Stomach smooth muscle (tissue), 2 donors: ENCODE measurements at regions not wholly inside any gene's neighbourhood (a gene's known extent, or its start where the extent isn't known, plus 50 kb on each side); places are given as distances from the start of the nearest gene placed in this dataset.
A peak's percentile ranks its signal among the peaks of the same experiment; 100 is the strongest.
"Not testable (repeated sequence)": the region's sequence is repeated elsewhere in the genome, so short reads cannot be mapped to it uniquely, and the experiment has no call there.

Experiments used
- H3K27ac ChIP-seq: one replicate; pipeline ENCODE4 v1.7.0; 2013; ENCODE audit warnings: mild to moderate bottlenecking, low read length, inconsistent platforms
- H3K27me3 ChIP-seq, 2 donors: one replicate each; pipeline ENCODE4 v1.7.0; 2013; ENCODE audit warnings: low read length in 2 of 2; ENCODE audit not compliant: insufficient read depth in 2 of 2, control insufficient read depth in 1 of 2
- H3K36me3 ChIP-seq, 2 donors: one replicate each; pipeline ENCODE4 v1.7.0; 2013; ENCODE audit warnings: low read length in 2 of 2; ENCODE audit not compliant: control insufficient read depth in 2 of 2, insufficient read depth in 2 of 2
- H3K4me1 ChIP-seq: one replicate; pipeline ENCODE4 v1.7.0; 2013; ENCODE audit warnings: low read length; ENCODE audit not compliant: control insufficient read depth, insufficient read depth
- H3K4me3 ChIP-seq, 2 donors: one replicate each; pipeline ENCODE4 v1.7.0; 2013; ENCODE audit warnings: low read length in 2 of 2
- H3K9ac ChIP-seq, 2 donors: one replicate each; pipeline ENCODE4 v1.7.0; 2013; ENCODE audit warnings: low read length in 2 of 2, mild to moderate bottlenecking in 1 of 2
- H3K9me3 ChIP-seq, 2 donors: one replicate each; pipeline ENCODE4 v1.7.0; 2013; ENCODE audit warnings: low read length in 2 of 2; ENCODE audit not compliant: control insufficient read depth in 2 of 2
- donor health status: healthy.
- donor health status: Pancreatic carcinoma.

DNA sequence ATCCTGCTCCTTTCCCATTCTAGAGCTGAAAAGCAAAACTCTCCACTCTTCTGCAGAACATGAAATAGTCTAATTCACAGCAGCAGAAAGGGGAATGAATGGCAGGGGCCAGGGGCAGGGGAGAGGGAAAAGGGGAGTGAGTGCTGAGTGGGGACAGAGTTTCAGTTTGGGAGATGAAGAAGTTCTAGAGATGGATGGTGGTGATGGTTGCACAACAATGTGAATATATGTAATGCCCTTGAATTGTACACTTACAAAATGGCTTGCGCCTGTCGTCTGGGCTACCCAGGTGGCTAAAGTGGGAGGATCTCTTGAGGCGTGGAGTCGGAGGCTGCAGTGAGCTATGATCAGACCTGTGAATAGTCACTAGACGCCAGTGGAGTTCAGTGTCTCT is 78.5 kb upstream of the MEF2A start:
- Histone ChIP-seq H3K36me3 (no peaks in the 10 kb centered on the region), H3K4me1 (peaks cover 14% of the 10 kb centered on the region), H3K27ac (peak overlapping the region; percentile 71), H3K4me3 (peak overlapping the region in 1 of 2 donors; percentile 67), H3K9ac (peak overlapping the region in 1 of 2 donors; percentile 47), H3K27me3 (no peaks in the 10 kb centered on the region), H3K9me3 (no peaks in the 10 kb centered on the region)

DNA sequence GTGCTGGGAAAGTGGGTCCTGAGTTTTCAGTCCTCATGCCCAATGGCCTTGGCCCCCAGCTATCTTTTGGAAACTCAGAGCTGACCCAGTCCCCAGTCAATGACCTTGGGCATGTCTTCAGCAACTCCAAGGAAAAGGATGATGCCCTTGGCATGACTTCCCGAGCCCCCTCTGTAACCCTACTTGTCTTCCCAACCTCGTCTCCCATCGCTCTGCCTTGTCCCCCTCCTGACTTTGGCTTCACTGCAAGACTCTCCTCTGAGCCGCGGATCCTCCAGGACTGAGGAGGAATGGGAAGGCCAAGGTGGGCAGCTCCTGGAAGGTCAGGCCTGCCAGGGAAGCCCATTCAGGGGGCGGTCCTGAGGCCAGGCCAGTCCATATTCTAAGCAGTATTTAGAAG is 73.5 kb upstream of the MEF2A start:
- Histone ChIP-seq H3K4me3 (no peak overlapping the region), H3K9ac (no peak overlapping the region), H3K36me3 (no peaks in the 10 kb centered on the region), H3K27ac (no peak overlapping the region), H3K9me3 (no peaks in the 10 kb centered on the region), H3K4me1 (peaks cover 11% of the 10 kb centered on the region), H3K27me3 (no peaks in the 10 kb centered on the region)

DNA sequence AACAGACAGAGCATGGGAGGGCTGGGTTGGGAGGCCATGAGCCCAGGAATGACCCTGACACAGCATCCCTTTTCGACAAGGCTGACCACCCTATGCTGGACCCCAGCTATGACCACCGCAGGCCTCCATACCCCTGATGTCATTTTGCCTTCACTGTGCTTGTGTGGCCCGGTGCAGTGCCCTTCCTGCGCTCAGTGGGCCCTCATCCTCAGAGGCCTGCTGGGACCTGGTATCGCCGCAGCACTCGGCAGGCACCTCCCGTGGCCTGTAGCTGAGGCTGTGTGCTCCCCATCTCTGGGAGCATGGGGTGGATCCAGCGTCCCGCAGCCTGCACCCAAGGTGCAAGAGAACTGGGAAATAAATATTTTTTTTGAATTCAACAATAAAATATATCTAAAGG is 73.1 kb upstream of the MEF2A start:
- peaks cover 10% of the 10 kb centered on the region for H3K4me1 ChIP-seq
- no peaks in the 10 kb centered on the region for H3K9me3 ChIP-seq
- H3K9ac ChIP-seq, result no peak overlapping the region
- no peak overlapping the region for H3K4me3 ChIP-seq
- H3K36me3 ChIP-seq, result no peaks in the 10 kb centered on the region
- H3K27me3 ChIP-seq, result no peaks in the 10 kb centered on the region
- no peak overlapping the region for H3K27ac ChIP-seq

DNA sequence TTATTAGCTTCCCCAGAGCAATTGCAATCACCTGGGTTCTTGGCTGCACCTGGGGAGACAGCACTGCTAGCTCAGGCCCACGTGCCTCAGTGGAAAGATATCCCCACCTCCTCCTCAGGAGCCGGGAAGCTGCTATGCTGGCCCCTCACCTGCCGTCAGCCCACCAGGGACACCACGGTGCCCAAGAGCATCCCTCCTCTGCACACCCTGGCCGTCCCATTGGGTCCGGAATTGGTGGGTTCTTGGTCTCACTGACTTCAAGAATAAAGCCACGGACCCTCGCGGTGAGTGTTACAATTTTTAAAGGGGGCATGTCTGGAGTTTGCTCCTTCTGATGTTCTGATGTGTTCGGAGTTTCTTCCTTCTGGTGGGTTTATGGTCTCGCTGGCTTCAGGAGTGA is 72.3 kb upstream of the MEF2A start:
- H3K36me3 ChIP-seq, result no peaks in the 10 kb centered on the region
- H3K27ac ChIP-seq, result no peak overlapping the region
- no peaks in the 10 kb centered on the region for H3K27me3 ChIP-seq
- H3K4me1 ChIP-seq, result peaks cover 10% of the 10 kb centered on the region
- H3K9me3 ChIP-seq, result no peaks in the 10 kb centered on the region
- H3K9ac ChIP-seq, result no peak overlapping the region
- H3K4me3 ChIP-seq, result no peak overlapping the region

DNA sequence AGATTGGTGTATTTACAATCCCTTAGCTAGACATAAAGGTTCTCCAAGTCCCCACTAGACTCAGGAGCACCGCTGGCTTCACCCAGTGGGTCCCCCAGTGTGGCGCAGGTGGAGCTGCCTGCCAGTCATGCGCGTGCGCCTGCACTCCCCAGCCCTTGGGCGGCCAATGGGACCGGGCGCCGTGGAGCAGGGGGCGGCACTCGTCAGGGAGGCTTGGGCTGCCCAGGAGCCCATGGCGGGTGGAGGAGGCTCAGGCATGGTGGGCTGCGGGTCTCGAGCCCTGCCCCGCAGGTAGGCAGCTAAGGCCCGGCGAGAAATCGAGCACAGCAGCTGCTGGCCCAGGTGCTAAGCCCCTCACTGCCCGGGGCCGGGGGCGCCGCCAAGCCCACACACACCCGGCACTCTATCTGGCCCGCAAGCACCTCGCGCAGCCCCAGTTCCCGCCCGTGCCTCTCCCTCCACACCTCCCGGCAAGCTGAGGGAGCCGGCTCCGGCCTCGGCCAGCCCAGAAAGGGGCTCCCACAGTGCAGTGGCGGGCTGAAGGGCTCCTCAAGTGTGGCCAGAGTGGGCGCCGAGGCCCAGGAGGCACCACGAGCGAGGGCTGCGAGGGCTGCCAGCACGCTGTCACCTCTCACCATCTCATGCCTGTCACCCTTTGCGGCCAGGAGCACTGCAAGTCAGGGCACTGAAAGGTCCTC is 71.1 kb upstream of the MEF2A start:
- not testable (repeated sequence) for H3K27ac ChIP-seq, H3K9me3 ChIP-seq

DNA sequence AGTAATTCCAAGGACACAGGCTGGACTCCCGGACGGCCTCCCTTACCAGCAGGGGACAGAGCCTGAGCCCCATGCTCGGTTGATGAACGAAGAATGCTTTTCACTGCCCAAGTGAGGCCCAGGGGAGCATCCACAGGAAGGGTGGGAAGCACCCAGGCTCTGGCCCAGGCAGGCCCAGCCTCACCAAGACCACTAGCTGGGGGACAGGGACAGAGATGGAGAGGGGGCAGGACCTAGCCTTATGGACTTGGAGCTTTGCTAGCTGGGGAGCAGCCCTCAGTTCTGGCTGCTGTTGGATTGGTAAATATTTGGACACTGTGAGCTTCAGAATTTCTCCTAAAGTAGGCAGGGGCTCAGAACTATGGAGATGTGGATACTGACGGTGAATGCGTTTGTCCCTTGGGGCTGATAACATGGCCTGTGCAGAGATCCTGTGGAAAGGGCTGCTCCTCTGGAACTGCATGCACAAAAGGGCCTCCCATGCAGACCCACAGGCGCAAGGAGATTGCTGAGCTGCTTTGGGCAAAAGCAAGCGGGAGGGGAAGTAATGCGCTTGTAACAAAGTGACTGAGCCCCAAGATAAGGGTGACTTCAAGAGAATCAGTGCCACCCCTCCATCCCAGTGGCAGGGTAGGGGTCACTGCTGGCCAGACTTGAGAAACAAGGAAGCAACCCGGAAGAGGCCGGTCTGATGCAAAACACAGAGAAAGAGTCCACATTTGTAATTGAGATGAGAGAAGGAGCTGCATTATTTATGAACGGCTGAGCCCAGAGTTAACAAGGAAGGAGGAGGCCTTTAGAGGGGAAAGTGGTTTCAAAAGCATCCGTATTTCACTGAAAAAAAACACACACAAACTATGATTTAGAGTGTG is 70.1 kb upstream of the MEF2A start:
- Histone ChIP-seq H3K27me3 (no peaks in the 10 kb centered on the region), H3K9ac (peak overlapping the region in 1 of 2 donors; percentile 13), H3K4me3 (no peak overlapping the region), H3K27ac (peak overlapping the region; percentile 18), H3K36me3 (no peaks in the 10 kb centered on the region), H3K9me3 (no peaks in the 10 kb centered on the region), H3K4me1 (peaks cover 10% of the 10 kb centered on the region)

More for the DNA sequence above, 71.1 kb upstream of the MEF2A start:
- not testable (repeated sequence) for H3K36me3 ChIP-seq, H3K4me3 ChIP-seq, H3K27me3 ChIP-seq, H3K4me1 ChIP-seq, H3K9ac ChIP-seq

DNA sequence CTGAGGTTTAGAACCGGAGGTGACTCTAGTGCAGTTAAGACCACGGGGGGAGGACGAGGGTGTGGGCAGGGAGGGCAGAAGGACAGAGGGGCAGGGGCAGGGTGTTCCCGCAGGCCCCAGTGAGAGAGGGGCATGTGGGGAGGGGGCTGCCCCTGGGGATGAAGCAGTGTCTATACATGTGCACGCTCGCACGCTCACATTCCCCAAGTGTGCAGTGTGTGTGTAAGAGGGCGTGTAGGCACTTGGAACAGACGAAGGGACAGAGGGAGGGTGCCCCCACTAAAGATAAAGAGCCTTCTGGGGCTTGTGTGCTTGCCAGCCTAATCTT is 69.5 kb upstream of the MEF2A start:
- H3K9me3 ChIP-seq, result no peaks in the 10 kb centered on the region
- H3K36me3 ChIP-seq, result no peaks in the 10 kb centered on the region
- H3K4me3 ChIP-seq, result no peak overlapping the region
- no peak overlapping the region for H3K27ac ChIP-seq
- H3K4me1 ChIP-seq, result peaks cover 10% of the 10 kb centered on the region
- no peaks in the 10 kb centered on the region for H3K27me3 ChIP-seq
- no peak overlapping the region for H3K9ac ChIP-seq

DNA sequence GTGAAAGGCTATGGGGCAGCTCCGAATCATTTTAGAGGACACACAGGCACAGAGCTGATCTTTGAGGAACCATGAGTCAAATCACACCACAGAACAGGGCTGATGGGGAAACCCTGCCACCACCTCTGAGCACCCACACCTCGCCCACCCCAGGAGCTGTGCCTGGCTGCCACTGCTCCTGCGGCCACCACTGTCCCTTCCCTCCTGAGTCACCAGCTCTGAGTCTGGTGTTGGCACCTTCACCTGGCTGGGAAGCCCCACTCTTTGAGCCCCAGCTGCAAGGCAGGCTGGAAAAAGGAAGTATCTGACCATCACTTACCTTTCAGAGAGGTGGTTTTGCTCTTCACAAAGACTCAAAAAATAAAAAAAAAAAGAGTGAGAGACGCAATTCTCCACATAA is 63.6 kb upstream of the MEF2A start:
- no peaks in the 10 kb centered on the region for H3K27me3 ChIP-seq
- peaks cover 20% of the 10 kb centered on the region for H3K4me1 ChIP-seq
- no peak overlapping the region for H3K27ac ChIP-seq
- no peak overlapping the region for H3K4me3 ChIP-seq
- no peak overlapping the region for H3K9ac ChIP-seq
- no peaks in the 10 kb centered on the region for H3K36me3 ChIP-seq
- H3K9me3 ChIP-seq, result no peaks in the 10 kb centered on the region

DNA sequence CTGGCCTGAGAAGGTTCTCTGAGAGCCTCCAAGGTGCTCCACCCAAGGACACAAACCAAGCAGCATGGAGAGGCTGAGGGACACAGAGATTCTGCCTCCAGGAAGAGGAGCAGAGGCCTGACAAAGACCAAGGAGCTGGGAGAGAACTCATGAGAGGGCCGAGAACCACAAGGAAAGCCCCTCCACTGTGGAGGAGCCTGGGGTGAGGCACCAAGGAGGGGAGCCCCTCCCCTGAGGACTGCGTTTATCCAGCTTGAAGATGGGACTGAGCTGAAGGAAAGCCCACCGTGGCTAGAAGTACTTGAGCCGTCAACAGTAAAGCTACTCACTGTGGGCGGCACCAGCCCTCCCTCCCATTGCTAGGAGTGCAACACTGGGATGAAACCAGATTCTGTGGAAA is 63.1 kb upstream of the MEF2A start:
- Histone ChIP-seq H3K9ac (no peak overlapping the region), H3K36me3 (no peaks in the 10 kb centered on the region), H3K4me3 (no peak overlapping the region), H3K4me1 (peaks cover 25% of the 10 kb centered on the region), H3K27ac (no peak overlapping the region), H3K27me3 (no peaks in the 10 kb centered on the region), H3K9me3 (no peaks in the 10 kb centered on the region)

DNA sequence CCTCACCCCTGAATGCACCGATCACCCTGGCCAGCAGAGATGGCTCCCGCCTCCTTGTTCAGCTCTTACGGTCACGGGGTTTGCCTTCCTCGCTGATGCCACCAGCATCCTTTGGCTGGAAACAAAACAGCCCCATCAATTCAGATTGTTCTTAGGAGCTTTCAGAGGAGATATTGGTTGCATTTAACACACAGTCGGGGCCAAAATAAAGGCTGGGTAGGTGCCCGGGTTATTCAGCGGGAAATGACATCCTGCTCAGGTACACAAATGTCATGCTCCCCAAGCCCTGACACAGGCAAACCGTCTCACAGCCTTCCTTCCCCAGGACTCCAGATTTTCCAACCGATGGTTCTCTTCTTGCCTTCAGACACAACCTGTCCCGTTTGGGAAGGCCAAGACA is 62.4 kb upstream of the MEF2A start:
- H3K27ac ChIP-seq, result no peak overlapping the region
- H3K27me3 ChIP-seq, result no peaks in the 10 kb centered on the region
- H3K36me3 ChIP-seq, result no peaks in the 10 kb centered on the region
- no peak overlapping the region for H3K4me3 ChIP-seq
- no peak overlapping the region for H3K9ac ChIP-seq
- H3K9me3 ChIP-seq, result no peaks in the 10 kb centered on the region
- peaks cover 32% of the 10 kb centered on the region for H3K4me1 ChIP-seq
